Chondrocyte (in vitro differentiated cells): ENCODE measurements at regions not wholly inside any gene's neighbourhood (a gene's known extent, or its start where the extent isn't known, plus 50 kb on each side); places are given as distances from the start of the nearest gene placed in this dataset.
"Not testable (repeated sequence)": the region's sequence is repeated elsewhere in the genome, so short reads cannot be mapped to it uniquely, and the experiment has no call there.

Source experiments
- DNase-seq: peaks from one replicate; pipeline ENCODE4 v3.0.0; 2021; ENCODE audit warnings: mixed read lengths, low spot score
- H3K27ac Mint-ChIP-seq: one replicate; pipeline ENCODE4 v1.8.0; 2021; ENCODE audit warnings: mild to moderate bottlenecking, moderate library complexity, mixed read lengths; ENCODE audit not compliant: unreplicated experiment
- H3K27me3 Mint-ChIP-seq: 2 replicates; pipeline ENCODE4 v1.8.0; 2021; ENCODE audit warnings: low read depth, mixed read lengths
- H3K36me3 Mint-ChIP-seq: 2 replicates; pipeline ENCODE4 v1.8.0; 2021; ENCODE audit warnings: low read depth, mixed read lengths
- H3K4me1 Mint-ChIP-seq: 2 replicates; pipeline ENCODE4 v1.8.0; 2021; ENCODE audit warnings: low read depth, mild to moderate bottlenecking, mixed read lengths
- H3K4me3 Mint-ChIP-seq: one replicate; pipeline ENCODE4 v1.8.0; 2021; ENCODE audit warnings: mild to moderate bottlenecking, moderate library complexity, mixed read lengths; ENCODE audit not compliant: unreplicated experiment
- H3K9me3 Mint-ChIP-seq: 2 replicates; pipeline ENCODE4 v1.8.0; 2021; ENCODE audit warnings: low read depth, mixed read lengths
- CTCF ChIP-seq: fragments of 200-600 bp; sonication (generic); IDR thresholded peaks from 2 replicates; pipeline ENCODE4 v1.5.0; 2021; ENCODE audit warnings: antibody characterized with exemption, mild to moderate bottlenecking, moderate library complexity

GRCh38 chr16:86231996-86232350, 278.4 kb upstream of the FOXF1 start:
- Mint-ChIP-seq H3K27ac (no peak overlapping the region), H3K4me3 (no peak overlapping the region), H3K4me1 (peaks cover 5% of the 10 kb centered on the region), H3K27me3 (peaks cover 20% of the 10 kb centered on the region), H3K36me3 (no peaks in the 10 kb centered on the region), H3K9me3 (peaks cover 3% of the 10 kb centered on the region)
- no peak for TF ChIP-seq CTCF
- no peak for DNase-seq

GRCh38 chr16:86232496-86232895, 277.8 kb upstream of the FOXF1 start:
- H3K4me3 Mint-ChIP-seq = no peak overlapping the region

GRCh38 chr16:86233506-86233905, 276.8 kb upstream of the FOXF1 start:
- H3K27me3 Mint-ChIP-seq = peaks cover 13% of the 10 kb centered on the region
- not testable (repeated sequence) for H3K27ac Mint-ChIP-seq, DNase-seq, H3K36me3 Mint-ChIP-seq, H3K4me3 Mint-ChIP-seq, H3K4me1 Mint-ChIP-seq, H3K9me3 Mint-ChIP-seq

More at GRCh38 chr16:86232496-86232895, 277.8 kb upstream of the FOXF1 start:
- Mint-ChIP-seq H3K4me1 (peaks cover 5% of the 10 kb centered on the region), H3K27me3 (peaks cover 19% of the 10 kb centered on the region), H3K36me3 (no peaks in the 10 kb centered on the region), H3K9me3 (peaks cover 3% of the 10 kb centered on the region), H3K27ac (no peak overlapping the region)
- no peak for DNase-seq
- TF ChIP-seq CTCF = no peak

- Mint-ChIP-seq H3K36me3 (no peaks in the 10 kb centered on the region), H3K27ac (no peak overlapping the region)
- no peak for TF ChIP-seq CTCF
These were observed 270.9 kb upstream of the FOXF1 start for GRCh38 chr16:86239381-86239780.

GRCh38 chr16:86240716-86241363, 269.5 kb upstream of the FOXF1 start:
- no peak overlapping the region for H3K27ac Mint-ChIP-seq

More at GRCh38 chr16:86239381-86239780, 270.9 kb upstream of the FOXF1 start:
- Mint-ChIP-seq H3K9me3 (no peaks in the 10 kb centered on the region), H3K4me1 (no peaks in the 10 kb centered on the region), H3K4me3 (no peak overlapping the region), H3K27me3 (peaks cover 42% of the 10 kb centered on the region)
- no peak for DNase-seq

More at GRCh38 chr16:86240716-86241363, 269.5 kb upstream of the FOXF1 start:
- Mint-ChIP-seq H3K4me3 (no peak overlapping the region), H3K27me3 (peaks cover 48% of the 10 kb centered on the region), H3K9me3 (no peaks in the 10 kb centered on the region), H3K36me3 (no peaks in the 10 kb centered on the region), H3K4me1 (no peaks in the 10 kb centered on the region)
- no peak for DNase-seq
- TF ChIP-seq CTCF = no peak
